PC-9 (cell line): ENCODE measurements at regions not wholly inside any gene's neighbourhood (a gene's known extent, or its start where the extent isn't known, plus 50 kb on each side); places are given as distances from the start of the nearest gene placed in this dataset.
"Not testable (repeated sequence)": the region's sequence is repeated elsewhere in the genome, so short reads cannot be mapped to it uniquely, and the experiment has no call there.

ENCODE experiments used
- EZH2 ChIP-seq: fragments of 200-600 bp; sonication (generic); IDR thresholded peaks from 2 replicates; pipeline ENCODE4 v1.8.0; 2017; ENCODE audit warnings: antibody characterized with exemption, low read depth
- TF ChIP-seq, protein P1 (sequence below): fragments of 200-600 bp; sonication (generic); conservative IDR thresholded peaks from 2 replicates; pipeline ENCODE4 v1.6.1; 2017; ENCODE audit warnings: mixed run types, antibody characterized with exemption, mild to moderate bottlenecking, moderate library complexity

DNA sequence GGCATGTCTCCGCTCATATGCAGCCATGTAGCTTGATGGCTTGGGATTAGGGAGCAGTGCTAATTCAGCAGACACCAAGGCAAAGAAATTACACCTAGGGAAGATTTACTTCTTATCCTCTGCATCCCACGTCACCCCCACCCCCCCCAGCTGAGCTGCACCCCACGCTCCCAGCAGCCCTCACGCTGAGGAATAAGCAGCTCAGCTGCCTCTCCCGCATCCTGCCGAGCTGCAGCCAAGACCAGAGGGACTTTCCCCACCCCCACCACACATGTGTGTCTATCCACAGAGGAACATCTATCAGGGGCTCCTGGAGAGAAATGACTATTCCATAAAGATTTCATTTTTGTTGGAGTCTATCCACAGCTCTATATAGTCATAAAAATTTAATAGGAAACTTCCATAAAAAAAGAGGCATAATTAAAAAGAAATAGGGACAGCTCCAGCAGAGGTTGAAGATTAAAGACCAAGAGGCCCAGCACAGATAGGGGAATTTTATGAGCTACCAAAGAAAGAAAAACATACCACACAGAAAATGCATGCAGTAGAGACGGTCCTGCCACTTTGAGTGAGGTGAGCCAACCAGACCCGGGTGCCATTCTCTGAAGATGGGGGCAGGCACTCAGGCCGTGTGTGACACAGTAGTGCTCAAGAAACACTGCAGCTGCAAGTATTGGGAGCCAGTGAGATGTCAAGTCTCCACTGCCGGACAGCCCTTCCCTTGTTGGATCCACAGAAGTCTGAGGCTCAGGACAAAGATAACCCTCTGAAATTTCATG is 274.8 kb downstream of the BCL2L11 start:
- TF ChIP-seq, protein P1, sequence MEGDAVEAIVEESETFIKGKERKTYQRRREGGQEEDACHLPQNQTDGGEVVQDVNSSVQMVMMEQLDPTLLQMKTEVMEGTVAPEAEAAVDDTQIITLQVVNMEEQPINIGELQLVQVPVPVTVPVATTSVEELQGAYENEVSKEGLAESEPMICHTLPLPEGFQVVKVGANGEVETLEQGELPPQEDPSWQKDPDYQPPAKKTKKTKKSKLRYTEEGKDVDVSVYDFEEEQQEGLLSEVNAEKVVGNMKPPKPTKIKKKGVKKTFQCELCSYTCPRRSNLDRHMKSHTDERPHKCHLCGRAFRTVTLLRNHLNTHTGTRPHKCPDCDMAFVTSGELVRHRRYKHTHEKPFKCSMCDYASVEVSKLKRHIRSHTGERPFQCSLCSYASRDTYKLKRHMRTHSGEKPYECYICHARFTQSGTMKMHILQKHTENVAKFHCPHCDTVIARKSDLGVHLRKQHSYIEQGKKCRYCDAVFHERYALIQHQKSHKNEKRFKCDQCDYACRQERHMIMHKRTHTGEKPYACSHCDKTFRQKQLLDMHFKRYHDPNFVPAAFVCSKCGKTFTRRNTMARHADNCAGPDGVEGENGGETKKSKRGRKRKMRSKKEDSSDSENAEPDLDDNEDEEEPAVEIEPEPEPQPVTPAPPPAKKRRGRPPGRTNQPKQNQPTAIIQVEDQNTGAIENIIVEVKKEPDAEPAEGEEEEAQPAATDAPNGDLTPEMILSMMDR, result not testable (repeated sequence)
- not testable (repeated sequence) for TF ChIP-seq EZH2
